SK-N-SH (cell line): ENCODE measurements at regions not wholly inside any gene's neighbourhood (a gene's known extent, or its start where the extent isn't known, plus 50 kb on each side); places are given as distances from the start of the nearest gene placed in this dataset.

Source experiments
- EZH2phosphoT487 ChIP-seq: fragments of 200-600 bp; sonication (generic); IDR thresholded peaks from 2 replicates; pipeline ENCODE4 v1.6.1; 2017; ENCODE audit warnings: low read depth, mixed run types, mild to moderate bottlenecking, antibody characterized with exemption, moderate library complexity, borderline replicate concordance
- FOSL2 ChIP-seq: IDR thresholded peaks from 2 replicates; pipeline ENCODE4 v1.4.0; 2012; ENCODE audit warnings: low read depth, mild to moderate bottlenecking, moderate library complexity, borderline replicate concordance
- JUND ChIP-seq: IDR thresholded peaks from 2 replicates; pipeline ENCODE4 v1.4.0; 2012
- NFIC ChIP-seq: IDR thresholded peaks from 2 replicates; pipeline ENCODE4 v1.4.0; 2012; ENCODE audit warnings: borderline replicate concordance
- RAD21 ChIP-seq: IDR thresholded peaks from 2 replicates; pipeline ENCODE4 v1.6.1; 2012; ENCODE audit warnings: mild to moderate bottlenecking, low read length
- REST ChIP-seq: IDR thresholded peaks from 2 replicates; pipeline ENCODE4 v1.6.1; 2012; ENCODE audit warnings: mild to moderate bottlenecking, low read depth, low read length, moderate library complexity
- SIN3A ChIP-seq: IDR thresholded peaks from 2 replicates; pipeline ENCODE4 v1.6.1; 2012; ENCODE audit warnings: low read depth, mild to moderate bottlenecking, low read length, moderate library complexity, borderline replicate concordance
- SMC3 ChIP-seq: IDR thresholded peaks from 2 replicates; pipeline ENCODE4 v1.6.1; 2012; ENCODE audit warnings: low read depth, low read length, improper control_type of control experiment
- TAF1 ChIP-seq: IDR thresholded peaks from 2 replicates; pipeline ENCODE4 v1.6.1; 2012; ENCODE audit warnings: low read depth, mild to moderate bottlenecking, low read length, moderate library complexity, borderline replicate concordance
- TCF12 ChIP-seq: IDR thresholded peaks from 2 replicates; pipeline ENCODE4 v1.4.0; 2012
- TF ChIP-seq, protein P1 (sequence below): fragments of 200-600 bp; sonication (generic); IDR thresholded peaks from 2 replicates; pipeline ENCODE4 v1.6.1; 2017; ENCODE audit warnings: antibody characterized with exemption, mild to moderate bottlenecking, moderate library complexity

- TF ChIP-seq EZH2phosphoT487 (no peak), RAD21 (no peak), REST (no peak), SMC3 (no peak), SIN3A (no peak), NFIC (no peak), JUND (no peak), TAF1 (no peak), FOSL2 (no peak), TCF12 (no peak)
- TF ChIP-seq, protein P1, sequence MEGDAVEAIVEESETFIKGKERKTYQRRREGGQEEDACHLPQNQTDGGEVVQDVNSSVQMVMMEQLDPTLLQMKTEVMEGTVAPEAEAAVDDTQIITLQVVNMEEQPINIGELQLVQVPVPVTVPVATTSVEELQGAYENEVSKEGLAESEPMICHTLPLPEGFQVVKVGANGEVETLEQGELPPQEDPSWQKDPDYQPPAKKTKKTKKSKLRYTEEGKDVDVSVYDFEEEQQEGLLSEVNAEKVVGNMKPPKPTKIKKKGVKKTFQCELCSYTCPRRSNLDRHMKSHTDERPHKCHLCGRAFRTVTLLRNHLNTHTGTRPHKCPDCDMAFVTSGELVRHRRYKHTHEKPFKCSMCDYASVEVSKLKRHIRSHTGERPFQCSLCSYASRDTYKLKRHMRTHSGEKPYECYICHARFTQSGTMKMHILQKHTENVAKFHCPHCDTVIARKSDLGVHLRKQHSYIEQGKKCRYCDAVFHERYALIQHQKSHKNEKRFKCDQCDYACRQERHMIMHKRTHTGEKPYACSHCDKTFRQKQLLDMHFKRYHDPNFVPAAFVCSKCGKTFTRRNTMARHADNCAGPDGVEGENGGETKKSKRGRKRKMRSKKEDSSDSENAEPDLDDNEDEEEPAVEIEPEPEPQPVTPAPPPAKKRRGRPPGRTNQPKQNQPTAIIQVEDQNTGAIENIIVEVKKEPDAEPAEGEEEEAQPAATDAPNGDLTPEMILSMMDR: no peak
Measured at GRCh38 chr1:4523551-4523950, 130.9 kb upstream of the AJAP1 start.
